Adrenal gland (tissue), 5 donors: ENCODE measurements at regions not wholly inside any gene's neighbourhood (a gene's known extent, or its start where the extent isn't known, plus 50 kb on each side); places are given as distances from the start of the nearest gene placed in this dataset.

ENCODE experiments used
- POLR2A ChIP-seq, 2 donors: fragments of 450-650 bp; IDR thresholded peaks; one replicate each; pipeline ENCODE4 v1.6.1; 2017; ENCODE audit warnings: antibody characterized with exemption in 2 of 2, mild to moderate bottlenecking in 2 of 2, moderate library complexity in 1 of 2
- TF ChIP-seq, protein P1 (sequence below), 6 experiments: fragments of 450-650 bp in 4 of 6; fragments of 200-600 bp in 2 of 6; sonication (generic) in 1 of 6; IDR thresholded peaks; 1 replicate in 5 of 6; 2 replicates in 1 of 6; pipeline versions ENCODE4 v1.5.1 to v1.8.0; 2016 to 2021; ENCODE audit warnings: antibody characterized with exemption in 6 of 6, mild to moderate bottlenecking in 2 of 6, moderate library complexity in 1 of 6
- donor health status: DM: no; HTN: no; CAD: no.

DNA sequence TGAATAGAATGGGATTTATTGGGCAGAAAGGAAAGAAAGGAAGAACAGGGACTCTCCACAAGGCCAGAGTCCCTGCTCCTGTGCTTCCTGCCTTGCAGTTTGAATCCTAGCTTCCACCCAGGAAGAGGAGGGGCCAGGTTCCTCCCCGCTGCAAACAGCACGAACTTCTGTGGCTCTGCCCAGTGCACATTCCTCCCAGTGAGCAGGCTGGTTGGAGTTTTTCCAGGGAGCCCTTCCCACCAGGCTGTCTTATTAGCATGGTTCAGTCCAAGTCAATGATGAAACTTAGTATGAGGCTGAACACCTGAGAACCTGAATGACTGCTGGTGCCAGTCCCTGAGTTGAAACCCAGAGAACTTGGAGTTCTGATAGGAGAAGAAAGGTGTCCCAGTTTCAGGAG is 247.2 kb downstream of the DUSP10 start:
- TF ChIP-seq, protein P1, sequence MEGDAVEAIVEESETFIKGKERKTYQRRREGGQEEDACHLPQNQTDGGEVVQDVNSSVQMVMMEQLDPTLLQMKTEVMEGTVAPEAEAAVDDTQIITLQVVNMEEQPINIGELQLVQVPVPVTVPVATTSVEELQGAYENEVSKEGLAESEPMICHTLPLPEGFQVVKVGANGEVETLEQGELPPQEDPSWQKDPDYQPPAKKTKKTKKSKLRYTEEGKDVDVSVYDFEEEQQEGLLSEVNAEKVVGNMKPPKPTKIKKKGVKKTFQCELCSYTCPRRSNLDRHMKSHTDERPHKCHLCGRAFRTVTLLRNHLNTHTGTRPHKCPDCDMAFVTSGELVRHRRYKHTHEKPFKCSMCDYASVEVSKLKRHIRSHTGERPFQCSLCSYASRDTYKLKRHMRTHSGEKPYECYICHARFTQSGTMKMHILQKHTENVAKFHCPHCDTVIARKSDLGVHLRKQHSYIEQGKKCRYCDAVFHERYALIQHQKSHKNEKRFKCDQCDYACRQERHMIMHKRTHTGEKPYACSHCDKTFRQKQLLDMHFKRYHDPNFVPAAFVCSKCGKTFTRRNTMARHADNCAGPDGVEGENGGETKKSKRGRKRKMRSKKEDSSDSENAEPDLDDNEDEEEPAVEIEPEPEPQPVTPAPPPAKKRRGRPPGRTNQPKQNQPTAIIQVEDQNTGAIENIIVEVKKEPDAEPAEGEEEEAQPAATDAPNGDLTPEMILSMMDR (IDR thresholded peaks at IDR 0.05) = no peak
- TF ChIP-seq POLR2A (IDR thresholded peaks at IDR 0.05) = no peak
